Breast epithelium (tissue), 3 donors: ENCODE measurements at regions not wholly inside any gene's neighbourhood (a gene's known extent, or its start where the extent isn't known, plus 50 kb on each side); places are given as distances from the start of the nearest gene placed in this dataset.

Experiments used
- CTCF ChIP-seq, 3 donors: fragments of 450-650 bp; IDR thresholded peaks; one replicate each; pipeline ENCODE4 v1.5.1; 2016 to 2017; ENCODE audit warnings: antibody characterized with exemption in 3 of 3, mild to moderate bottlenecking in 3 of 3, moderate library complexity in 3 of 3
- POLR2A ChIP-seq: fragments of 450-650 bp; IDR thresholded peaks from one replicate; pipeline ENCODE4 v1.6.1; 2016; ENCODE audit warnings: antibody characterized with exemption, mild to moderate bottlenecking, moderate library complexity

GRCh38 chr3:163045945-163046344 lies 1549.3 kb downstream of the OTOL1 start:
- TF ChIP-seq POLR2A (no peak), CTCF (IDR thresholded peaks at IDR 0.05) (no peak)
